ENCODE measurements at regions not wholly inside any gene's neighbourhood (a gene's known extent, or its start where the extent isn't known, plus 50 kb on each side); places are given as distances from the start of the nearest gene placed in this dataset.

DNA sequence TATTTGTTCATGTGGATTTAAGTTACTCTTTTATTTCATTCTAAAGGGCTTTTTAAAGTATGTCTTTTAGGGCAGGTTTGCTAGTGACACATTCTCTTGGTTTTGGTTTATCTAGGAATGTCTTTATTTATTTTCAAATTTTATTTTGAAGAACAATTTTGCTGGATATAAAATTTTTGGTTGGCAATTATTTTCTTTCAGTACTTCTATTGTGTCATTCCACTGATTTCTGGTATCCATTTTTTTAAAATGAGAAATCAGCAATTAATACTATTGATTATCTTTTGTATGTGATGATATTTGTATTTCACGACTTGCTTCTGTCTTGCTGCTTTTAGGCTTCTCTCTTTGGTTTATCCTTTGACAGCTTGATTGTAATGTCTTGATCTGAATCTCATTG lies 756.3 kb downstream of the INHBA start:
- TF ChIP-seq, protein P1, sequence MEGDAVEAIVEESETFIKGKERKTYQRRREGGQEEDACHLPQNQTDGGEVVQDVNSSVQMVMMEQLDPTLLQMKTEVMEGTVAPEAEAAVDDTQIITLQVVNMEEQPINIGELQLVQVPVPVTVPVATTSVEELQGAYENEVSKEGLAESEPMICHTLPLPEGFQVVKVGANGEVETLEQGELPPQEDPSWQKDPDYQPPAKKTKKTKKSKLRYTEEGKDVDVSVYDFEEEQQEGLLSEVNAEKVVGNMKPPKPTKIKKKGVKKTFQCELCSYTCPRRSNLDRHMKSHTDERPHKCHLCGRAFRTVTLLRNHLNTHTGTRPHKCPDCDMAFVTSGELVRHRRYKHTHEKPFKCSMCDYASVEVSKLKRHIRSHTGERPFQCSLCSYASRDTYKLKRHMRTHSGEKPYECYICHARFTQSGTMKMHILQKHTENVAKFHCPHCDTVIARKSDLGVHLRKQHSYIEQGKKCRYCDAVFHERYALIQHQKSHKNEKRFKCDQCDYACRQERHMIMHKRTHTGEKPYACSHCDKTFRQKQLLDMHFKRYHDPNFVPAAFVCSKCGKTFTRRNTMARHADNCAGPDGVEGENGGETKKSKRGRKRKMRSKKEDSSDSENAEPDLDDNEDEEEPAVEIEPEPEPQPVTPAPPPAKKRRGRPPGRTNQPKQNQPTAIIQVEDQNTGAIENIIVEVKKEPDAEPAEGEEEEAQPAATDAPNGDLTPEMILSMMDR (conservative IDR thresholded peaks at IDR 0.05; ENCODE audit: low read length), result no peak
- no peak for TF ChIP-seq EZH2phosphoT487 (IDR thresholded peaks at IDR 0.05; ENCODE audit: borderline replicate concordance, low read depth, low read length)
